ENCODE measurements at regions not wholly inside any gene's neighbourhood (a gene's known extent, or its start where the extent isn't known, plus 50 kb on each side); places are given as distances from the start of the nearest gene placed in this dataset.
"Not testable (repeated sequence)": the region's sequence is repeated elsewhere in the genome, so short reads cannot be mapped to it uniquely, and the experiment has no call there.

DNA sequence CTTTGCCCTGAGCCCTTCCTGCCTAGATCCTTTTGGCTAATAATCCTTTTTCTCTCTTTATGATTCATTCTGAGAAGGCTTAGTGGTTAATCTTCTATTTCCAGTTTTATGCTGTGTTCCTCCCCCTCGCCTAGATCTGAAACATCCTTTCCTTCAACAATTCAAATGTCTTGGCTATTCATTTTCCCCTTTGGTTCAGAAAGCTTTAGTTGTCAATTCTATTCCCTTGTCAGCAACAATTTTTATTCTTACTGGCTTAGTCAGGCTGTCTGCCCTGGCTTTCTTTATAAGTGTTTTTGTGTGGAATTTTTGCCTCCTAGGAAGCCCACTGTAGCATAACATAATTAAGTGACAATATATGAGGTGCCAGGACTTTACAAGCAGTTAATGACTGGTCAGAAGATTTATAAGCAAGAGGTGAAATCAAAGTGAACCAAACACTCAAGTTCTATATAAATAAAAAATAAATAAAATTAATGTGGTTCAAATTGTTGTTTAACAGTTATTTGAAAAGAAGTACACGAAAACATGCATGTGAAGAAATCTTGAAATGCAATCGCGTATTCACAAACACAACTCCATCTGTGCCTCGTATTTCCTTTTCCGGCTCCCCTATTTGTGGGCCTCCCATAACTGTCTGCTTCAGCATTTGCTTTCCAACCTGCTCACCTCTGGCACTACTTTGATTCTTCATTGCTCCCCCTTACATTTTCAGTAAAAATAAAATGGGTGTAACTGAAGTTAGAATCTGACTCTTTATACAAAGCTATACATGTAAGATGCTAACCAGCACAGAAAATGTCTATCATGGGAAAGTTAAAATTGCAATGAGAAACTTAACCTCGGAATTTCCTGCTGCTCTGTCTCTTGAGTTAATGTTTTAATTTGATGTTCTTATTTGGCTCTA is 235.4 kb downstream of the SPRY1 start:
- no peak for DNase-seq (ENCODE audit: low spot score)

GRCh38 chr4:123632693-123633030 is 236.1 kb downstream of the SPRY1 start:
- DNase-seq (ENCODE audit: low spot score): no peak

- DNase-seq (ENCODE audit: low spot score): no peak
Observed at GRCh38 chr4:123638834-123639233, 242.2 kb downstream of the SPRY1 start.

GRCh38 chr4:123640271-123640670 is 243.7 kb downstream of the SPRY1 start:
- DNase-seq (ENCODE audit: low spot score): no peak

- no peak for DNase-seq (ENCODE audit: low spot score)
Observed at GRCh38 chr4:123640824-123641223, 244.2 kb downstream of the SPRY1 start.

GRCh38 chr4:123643691-123644090 is 247.1 kb downstream of the SPRY1 start:
- no peak for DNase-seq (ENCODE audit: low spot score)

- no peak for DNase-seq (ENCODE audit: low spot score)
Observed at GRCh38 chr4:123649250-123649644, 252.7 kb downstream of the SPRY1 start.

DNA sequence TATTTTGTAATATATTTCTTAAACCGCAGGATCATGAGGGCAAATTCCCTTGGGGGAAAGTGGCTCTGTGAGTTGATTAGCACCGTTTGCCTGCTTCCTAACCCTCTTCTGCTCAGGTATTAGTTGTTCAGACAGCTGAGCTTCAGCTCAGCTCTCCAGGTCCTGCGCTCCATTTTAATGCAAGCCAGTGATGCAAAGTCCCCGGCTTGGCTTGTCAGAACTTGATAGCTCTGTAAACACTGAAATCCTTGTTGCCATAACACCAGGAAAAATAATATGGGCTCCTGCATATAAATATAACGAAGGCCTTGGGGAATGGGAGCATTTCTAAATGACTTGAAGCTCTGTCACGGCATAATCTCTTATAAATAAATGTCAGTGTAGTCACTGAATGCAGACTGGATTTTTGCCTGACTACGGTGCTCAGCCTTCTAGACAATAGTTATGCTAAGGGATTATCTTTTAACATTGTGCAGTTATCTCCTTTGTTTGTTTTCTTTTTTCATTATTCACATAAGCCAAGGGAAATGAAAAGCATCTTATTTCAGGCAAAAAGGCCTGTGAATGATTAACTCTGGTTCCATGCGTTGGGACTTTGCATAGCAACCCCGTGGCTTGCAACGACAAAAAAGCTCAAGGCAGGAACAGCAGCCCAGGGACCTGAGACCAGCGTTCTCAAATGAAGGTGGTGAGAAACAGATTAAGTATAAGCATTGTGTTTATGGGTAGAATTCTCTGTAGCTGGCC is 253.2 kb downstream of the SPRY1 start:
- DNase-seq (ENCODE audit: low spot score): no peak

- DNase-seq (ENCODE audit: low spot score): no peak
Observed at GRCh38 chr4:123651066-123651465, 254.5 kb downstream of the SPRY1 start.

GRCh38 chr4:123651536-123652180 is 255.1 kb downstream of the SPRY1 start:
- DNase-seq (ENCODE audit: low spot score): no peak

GRCh38 chr4:123652476-123652875 is 255.9 kb downstream of the SPRY1 start:
- no peak for DNase-seq (ENCODE audit: low spot score)

- DNase-seq (ENCODE audit: low spot score): no peak
Observed at GRCh38 chr4:123653236-123653635, 256.6 kb downstream of the SPRY1 start.

DNA sequence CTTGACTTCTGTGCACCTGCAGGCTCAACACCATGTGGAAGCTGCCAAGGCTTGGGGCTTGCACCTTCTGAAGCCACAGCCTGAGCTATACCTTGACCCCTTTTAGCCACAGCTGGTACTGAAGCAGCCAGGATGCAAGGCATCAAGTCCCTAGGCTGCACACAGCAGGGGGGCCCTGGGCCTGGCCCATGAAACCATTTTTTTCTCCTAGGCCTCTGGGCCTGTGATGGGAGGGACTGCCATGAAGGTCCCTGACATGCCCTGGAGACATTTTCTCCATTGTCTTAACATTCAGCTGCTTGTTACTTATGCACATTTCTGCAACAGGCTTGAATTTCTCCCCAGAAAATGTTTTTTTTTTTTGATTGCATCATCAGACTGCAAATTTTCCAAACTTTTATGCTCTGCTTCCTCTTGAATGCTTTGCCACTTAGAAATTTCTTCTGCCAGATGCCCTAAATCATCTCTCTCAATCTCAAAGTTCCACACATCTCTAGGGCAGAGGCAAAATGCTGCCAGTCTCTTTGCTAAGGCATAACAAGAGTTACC is 260.2 kb downstream of the SPRY1 start:
- not testable (repeated sequence) for DNase-seq (ENCODE audit: low spot score)

- not testable (repeated sequence) for DNase-seq (ENCODE audit: low spot score)
Observed at GRCh38 chr4:123657606-123658005, 261.0 kb downstream of the SPRY1 start.

GRCh38 chr4:123659262-123659661 is 262.7 kb downstream of the SPRY1 start:
- DNase-seq (ENCODE audit: low spot score): no peak

DNA sequence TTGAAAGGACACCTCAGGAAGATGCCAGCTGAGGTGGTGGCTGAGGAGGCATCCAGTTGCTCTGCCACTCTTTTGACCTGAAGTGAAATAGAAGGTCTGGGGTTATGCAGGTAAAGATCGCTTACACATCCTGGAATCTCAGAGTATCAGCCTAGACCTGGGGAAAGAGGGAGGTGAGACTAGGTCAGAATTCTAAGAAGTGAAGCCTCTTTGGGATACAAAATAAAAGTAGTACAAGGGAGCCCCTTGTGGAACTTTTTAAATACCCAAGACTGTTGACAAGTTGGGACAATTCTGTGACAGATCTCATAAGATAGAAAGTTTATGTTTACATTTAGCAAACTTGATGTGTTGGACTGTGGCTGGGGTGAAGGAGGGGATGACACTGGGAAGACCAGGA is 263.1 kb downstream of the SPRY1 start:
- DNase-seq (ENCODE audit: low spot score): no peak

DNA sequence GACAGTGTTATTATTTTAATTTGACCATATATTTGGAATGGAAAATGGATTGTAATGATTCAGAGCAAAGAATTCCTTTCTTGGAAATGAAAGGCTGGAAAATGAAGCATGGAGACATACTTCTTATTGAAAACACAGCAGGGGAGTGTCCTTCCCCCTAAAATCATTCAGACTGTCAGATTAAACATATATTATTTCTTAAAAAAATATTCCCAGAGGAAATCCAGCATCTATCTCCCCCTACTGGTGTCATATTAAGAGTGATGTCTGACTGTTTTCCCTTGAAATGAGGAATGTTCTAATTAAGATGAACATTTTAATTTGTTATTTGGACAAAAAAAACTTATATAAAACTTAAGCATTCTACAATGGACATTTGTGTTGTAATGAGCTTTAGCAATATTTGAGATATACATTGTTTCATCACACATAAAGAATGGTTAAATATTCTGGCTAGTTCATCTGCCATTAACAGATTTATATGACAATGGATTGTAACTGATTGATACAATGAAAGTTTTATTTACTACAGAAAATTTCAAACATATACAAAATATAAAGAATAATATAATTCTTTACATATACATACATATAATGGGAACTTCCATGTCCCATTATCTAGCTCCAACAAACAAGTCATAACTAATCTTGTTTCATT is 264.6 kb downstream of the SPRY1 start:
- no peak for DNase-seq (ENCODE audit: low spot score)

DNA sequence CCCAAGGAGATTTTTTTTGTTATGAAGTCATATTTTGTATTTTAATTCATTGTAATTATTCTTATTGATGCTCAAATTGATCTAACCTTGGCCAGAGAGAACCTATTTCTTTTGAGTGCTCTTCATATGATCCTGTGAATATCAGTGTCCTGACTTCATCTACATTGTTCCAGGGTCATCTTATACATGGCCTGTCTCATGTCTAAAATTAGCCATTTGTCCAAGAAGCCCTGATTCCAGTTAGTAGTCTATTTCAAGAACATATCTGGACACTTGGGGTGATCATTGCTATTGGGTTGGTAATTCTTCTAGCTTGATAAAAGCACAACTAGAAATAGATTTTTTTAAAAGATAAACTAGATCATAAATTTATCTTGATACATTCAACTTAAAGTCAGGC is 266.2 kb downstream of the SPRY1 start:
- DNase-seq (ENCODE audit: low spot score): no peak

- DNase-seq (ENCODE audit: low spot score): no peak
Observed at GRCh38 chr4:123666486-123666885, 269.9 kb downstream of the SPRY1 start.

DNA sequence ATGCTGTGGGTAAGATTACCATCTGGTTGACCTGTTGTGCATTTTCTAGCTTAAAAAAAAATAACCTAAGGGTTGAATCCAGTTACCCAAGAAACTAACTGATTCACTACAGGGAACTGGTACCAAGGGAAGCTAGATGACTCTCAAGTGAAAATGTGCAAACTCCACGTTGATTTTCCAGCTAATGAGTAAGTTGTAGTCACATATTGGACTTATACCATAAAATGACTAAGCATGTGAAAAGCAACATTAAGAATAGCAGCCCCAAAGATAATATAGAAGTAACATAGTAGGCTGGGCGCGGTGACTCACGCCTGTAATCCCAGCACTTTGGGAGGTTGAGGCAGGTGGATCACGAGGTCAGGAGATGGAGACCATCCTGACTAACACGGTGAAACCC is 270.9 kb downstream of the SPRY1 start:
- no peak for DNase-seq (ENCODE audit: low spot score)

DNA sequence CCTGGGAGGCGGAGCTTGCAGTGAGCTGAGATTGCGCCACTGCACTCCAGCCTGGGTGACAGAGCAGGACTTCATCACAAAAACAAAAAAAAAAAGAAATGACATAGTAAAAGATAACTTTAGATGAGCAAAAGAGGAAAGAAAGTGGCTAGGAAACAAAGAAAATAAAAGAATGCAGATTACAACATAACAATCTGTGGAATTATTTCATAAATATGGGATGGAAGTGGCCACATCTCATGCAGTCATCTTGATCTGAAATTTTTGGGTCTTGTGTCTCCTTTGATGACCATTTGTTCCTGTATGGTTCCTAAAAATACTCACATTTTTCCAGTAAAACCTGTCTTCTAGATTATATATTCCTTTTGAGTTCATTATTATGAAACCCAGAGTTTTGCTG is 271.4 kb downstream of the SPRY1 start:
- no peak for DNase-seq (ENCODE audit: low spot score)

All from mesenteric fat pad (tissue), 1 donor.